ENCODE measurements at regions not wholly inside any gene's neighbourhood (a gene's known extent, or its start where the extent isn't known, plus 50 kb on each side); places are given as distances from the start of the nearest gene placed in this dataset.

DNA sequence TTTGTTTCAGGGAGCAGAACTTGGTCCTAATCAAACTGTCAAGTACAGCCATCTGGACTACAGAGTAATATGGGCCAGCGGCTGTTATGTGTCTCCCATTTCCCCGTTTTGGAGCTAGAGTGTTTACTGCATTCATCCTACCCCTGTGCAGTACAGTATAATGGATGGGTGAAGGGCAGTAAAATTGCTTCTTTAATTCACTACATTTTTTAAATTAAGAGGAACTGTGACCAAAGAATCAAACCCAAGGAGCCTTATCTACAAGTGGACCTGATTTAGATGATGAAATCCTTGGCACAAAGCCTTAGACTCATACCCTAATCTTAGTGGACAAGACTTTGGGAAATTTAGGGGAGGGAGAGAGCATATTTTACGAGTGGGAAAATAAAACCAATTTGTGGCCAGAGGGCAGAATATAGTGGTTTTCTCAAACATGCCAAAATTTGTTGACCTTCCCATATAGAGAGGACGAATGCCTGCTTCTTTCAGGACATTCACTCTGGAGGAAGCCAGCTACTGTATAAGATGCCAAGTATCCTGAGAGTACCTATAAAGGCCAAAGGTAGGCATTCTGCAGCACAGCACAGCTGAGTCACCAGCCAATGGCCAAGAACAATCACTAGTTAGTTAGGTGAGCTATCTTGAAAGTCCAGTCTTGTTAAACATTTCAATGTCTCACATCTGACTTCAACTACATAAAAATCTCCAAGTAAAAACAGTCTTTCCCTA is 253.8 kb upstream of the KCNIP4 start:
- TF ChIP-seq, protein P1, sequence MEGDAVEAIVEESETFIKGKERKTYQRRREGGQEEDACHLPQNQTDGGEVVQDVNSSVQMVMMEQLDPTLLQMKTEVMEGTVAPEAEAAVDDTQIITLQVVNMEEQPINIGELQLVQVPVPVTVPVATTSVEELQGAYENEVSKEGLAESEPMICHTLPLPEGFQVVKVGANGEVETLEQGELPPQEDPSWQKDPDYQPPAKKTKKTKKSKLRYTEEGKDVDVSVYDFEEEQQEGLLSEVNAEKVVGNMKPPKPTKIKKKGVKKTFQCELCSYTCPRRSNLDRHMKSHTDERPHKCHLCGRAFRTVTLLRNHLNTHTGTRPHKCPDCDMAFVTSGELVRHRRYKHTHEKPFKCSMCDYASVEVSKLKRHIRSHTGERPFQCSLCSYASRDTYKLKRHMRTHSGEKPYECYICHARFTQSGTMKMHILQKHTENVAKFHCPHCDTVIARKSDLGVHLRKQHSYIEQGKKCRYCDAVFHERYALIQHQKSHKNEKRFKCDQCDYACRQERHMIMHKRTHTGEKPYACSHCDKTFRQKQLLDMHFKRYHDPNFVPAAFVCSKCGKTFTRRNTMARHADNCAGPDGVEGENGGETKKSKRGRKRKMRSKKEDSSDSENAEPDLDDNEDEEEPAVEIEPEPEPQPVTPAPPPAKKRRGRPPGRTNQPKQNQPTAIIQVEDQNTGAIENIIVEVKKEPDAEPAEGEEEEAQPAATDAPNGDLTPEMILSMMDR (IDR thresholded peaks at IDR 0.05; ENCODE audit: insufficient read depth, low read depth, low read length): no peak
- no peak for TF ChIP-seq EZH2 (IDR thresholded peaks at IDR 0.05; ENCODE audit: insufficient read depth, low read length)

Data from astrocyte (in vitro differentiated cells and primary cell).